Subcutaneous abdominal adipose tissue (tissue), 5 donors: ENCODE measurements at regions not wholly inside any gene's neighbourhood (a gene's known extent, or its start where the extent isn't known, plus 50 kb on each side); places are given as distances from the start of the nearest gene placed in this dataset.

Experiments used
- H3K27ac ChIP-seq: one replicate; pipeline ENCODE4 v1.7.0; 2013; ENCODE audit warnings: low read depth, mild to moderate bottlenecking, inconsistent platforms, low read length, moderate library complexity
- H3K27me3 ChIP-seq, 5 donors: one replicate each; pipeline ENCODE4 v1.7.0; 2013; ENCODE audit warnings: low read length in 5 of 5, inconsistent platforms in 1 of 5; ENCODE audit not compliant: control insufficient read depth in 5 of 5, insufficient read depth in 4 of 5
- H3K36me3 ChIP-seq, 5 donors: one replicate each; pipeline ENCODE4 v1.7.0; 2013; ENCODE audit warnings: low read length in 5 of 5; ENCODE audit not compliant: control insufficient read depth in 5 of 5, insufficient read depth in 5 of 5
- H3K4me1 ChIP-seq, 5 donors: one replicate each; pipeline ENCODE4 v1.7.0; 2013; ENCODE audit warnings: low read length in 5 of 5, mild to moderate bottlenecking in 3 of 5, moderate library complexity in 1 of 5; ENCODE audit not compliant: control insufficient read depth in 5 of 5, insufficient read depth in 5 of 5
- H3K4me3 ChIP-seq, 5 donors: one replicate each; pipeline ENCODE4 v1.7.0; 2013; ENCODE audit warnings: low read length in 5 of 5, low read depth in 1 of 5
- H3K9ac ChIP-seq, 5 donors: one replicate each; pipeline ENCODE4 v1.7.0; 2013; ENCODE audit warnings: low read length in 5 of 5, mild to moderate bottlenecking in 4 of 5, moderate library complexity in 3 of 5
- H3K9me3 ChIP-seq, 5 donors: one replicate each; pipeline ENCODE4 v1.7.0; 2013; ENCODE audit warnings: low read length in 5 of 5; ENCODE audit not compliant: control insufficient read depth in 5 of 5
- donor health status: healthy.
- donor health status: healthy.
- donor health status: healthy.
- donor health status: healthy.
- donor health status: healthy.

- Histone ChIP-seq H3K4me1 (peaks cover 0 to 6% (median 0%) of the 10 kb centered on the region in 5 donors), H3K9me3 (peaks cover 0 to 6% (median 0%) of the 10 kb centered on the region in 5 donors), H3K36me3 (no peaks in the 10 kb centered on the region), H3K27ac (no peak overlapping the region), H3K27me3 (no peaks in the 10 kb centered on the region), H3K4me3 (no peak overlapping the region), H3K9ac (no peak overlapping the region)
Observed at GRCh38 chr11:109838026-109838425, 255.2 kb upstream of the ZC3H12C start.

GRCh38 chr11:109845437-109845836 lies 247.8 kb upstream of the ZC3H12C start:
- H3K9ac ChIP-seq = no peak overlapping the region
- H3K4me3 ChIP-seq = no peak overlapping the region
- no peaks in the 10 kb centered on the region for H3K27me3 ChIP-seq
- no peak overlapping the region for H3K27ac ChIP-seq
- H3K36me3 ChIP-seq = no peaks in the 10 kb centered on the region
- H3K4me1 ChIP-seq = peaks cover 0 to 14% (median 7%) of the 10 kb centered on the region in 5 donors
- H3K9me3 ChIP-seq = no peaks in the 10 kb centered on the region

GRCh38 chr11:109847621-109848020 lies 245.6 kb upstream of the ZC3H12C start:
- H3K9me3 ChIP-seq = no peaks in the 10 kb centered on the region
- no peaks in the 10 kb centered on the region for H3K36me3 ChIP-seq
- no peaks in the 10 kb centered on the region for H3K27me3 ChIP-seq
- peaks cover 0 to 14% (median 7%) of the 10 kb centered on the region in 5 donors for H3K4me1 ChIP-seq
- H3K9ac ChIP-seq = no peak overlapping the region
- H3K27ac ChIP-seq = no peak overlapping the region
- H3K4me3 ChIP-seq = no peak overlapping the region

GRCh38 chr11:109849051-109849450 lies 244.1 kb upstream of the ZC3H12C start:
- Histone ChIP-seq H3K4me1 (peaks cover 0 to 14% (median 7%) of the 10 kb centered on the region in 5 donors), H3K36me3 (no peaks in the 10 kb centered on the region)

GRCh38 chr11:109849946-109850345 lies 243.2 kb upstream of the ZC3H12C start:
- Histone ChIP-seq H3K27ac (no peak overlapping the region), H3K36me3 (no peaks in the 10 kb centered on the region), H3K27me3 (no peaks in the 10 kb centered on the region), H3K4me3 (no peak overlapping the region), H3K4me1 (peaks cover 0 to 11% (median 6%) of the 10 kb centered on the region in 5 donors), H3K9me3 (no peaks in the 10 kb centered on the region), H3K9ac (no peak overlapping the region)

More at GRCh38 chr11:109849051-109849450, 244.1 kb upstream of the ZC3H12C start:
- H3K27ac ChIP-seq = no peak overlapping the region
- H3K4me3 ChIP-seq = no peak overlapping the region
- no peaks in the 10 kb centered on the region for H3K27me3 ChIP-seq
- no peaks in the 10 kb centered on the region for H3K9me3 ChIP-seq
- H3K9ac ChIP-seq = no peak overlapping the region

- no peak overlapping the region for H3K9ac ChIP-seq
- H3K27ac ChIP-seq = no peak overlapping the region
- no peaks in the 10 kb centered on the region for H3K9me3 ChIP-seq
- no peaks in the 10 kb centered on the region for H3K27me3 ChIP-seq
- H3K4me3 ChIP-seq = no peak overlapping the region
- no peaks in the 10 kb centered on the region for H3K4me1 ChIP-seq
- no peaks in the 10 kb centered on the region for H3K36me3 ChIP-seq
Observed at GRCh38 chr11:109851780-109852390, 241.3 kb upstream of the ZC3H12C start.

- no peak overlapping the region for H3K27ac ChIP-seq
- no peaks in the 10 kb centered on the region for H3K9me3 ChIP-seq
- no peak overlapping the region for H3K4me3 ChIP-seq
- no peak overlapping the region for H3K9ac ChIP-seq
- H3K36me3 ChIP-seq = no peaks in the 10 kb centered on the region
- H3K4me1 ChIP-seq = no peaks in the 10 kb centered on the region
- H3K27me3 ChIP-seq = no peaks in the 10 kb centered on the region
Observed at GRCh38 chr11:109853156-109853776, 239.9 kb upstream of the ZC3H12C start.

GRCh38 chr11:109854731-109855130 lies 238.5 kb upstream of the ZC3H12C start:
- Histone ChIP-seq H3K36me3 (no peaks in the 10 kb centered on the region), H3K9ac (no peak overlapping the region)

GRCh38 chr11:109856928-109857327 lies 236.3 kb upstream of the ZC3H12C start:
- H3K4me1 ChIP-seq = no peaks in the 10 kb centered on the region
- H3K9me3 ChIP-seq = no peaks in the 10 kb centered on the region
- H3K27ac ChIP-seq = no peak overlapping the region
- no peak overlapping the region for H3K9ac ChIP-seq
- no peaks in the 10 kb centered on the region for H3K36me3 ChIP-seq
- no peak overlapping the region for H3K4me3 ChIP-seq
- H3K27me3 ChIP-seq = no peaks in the 10 kb centered on the region

More at GRCh38 chr11:109854731-109855130, 238.5 kb upstream of the ZC3H12C start:
- no peaks in the 10 kb centered on the region for H3K9me3 ChIP-seq
- H3K27me3 ChIP-seq = no peaks in the 10 kb centered on the region
- no peaks in the 10 kb centered on the region for H3K4me1 ChIP-seq
- H3K4me3 ChIP-seq = no peak overlapping the region
- no peak overlapping the region for H3K27ac ChIP-seq

- H3K4me3 ChIP-seq = no peak overlapping the region
- H3K36me3 ChIP-seq = no peaks in the 10 kb centered on the region
- H3K4me1 ChIP-seq = no peaks in the 10 kb centered on the region
- no peak overlapping the region for H3K9ac ChIP-seq
- H3K27me3 ChIP-seq = no peaks in the 10 kb centered on the region
- H3K9me3 ChIP-seq = no peaks in the 10 kb centered on the region
- H3K27ac ChIP-seq = no peak overlapping the region
Observed at GRCh38 chr11:109857637-109858036, 235.6 kb upstream of the ZC3H12C start.
